A673 (cell line): ENCODE measurements at regions not wholly inside any gene's neighbourhood (a gene's known extent, or its start where the extent isn't known, plus 50 kb on each side); places are given as distances from the start of the nearest gene placed in this dataset.

Experiments
- EZH2 ChIP-seq: fragments of 200-600 bp; sonication (generic); IDR thresholded peaks from 2 replicates; pipeline ENCODE4 v1.6.1; 2017; ENCODE audit warnings: borderline replicate concordance, low read depth, mild to moderate bottlenecking, mixed read lengths, antibody characterized with exemption, low read length; ENCODE audit not compliant: poor library complexity, severe bottlenecking
- TF ChIP-seq, protein P1 (sequence below): fragments of 300-800, 200-600 bp; sonication (generic); conservative IDR thresholded peaks from 2 replicates; pipeline ENCODE4 v1.5.1; 2017; ENCODE audit warnings: low read depth, mild to moderate bottlenecking, antibody characterized with exemption, low read length, moderate library complexity, mixed read lengths

DNA sequence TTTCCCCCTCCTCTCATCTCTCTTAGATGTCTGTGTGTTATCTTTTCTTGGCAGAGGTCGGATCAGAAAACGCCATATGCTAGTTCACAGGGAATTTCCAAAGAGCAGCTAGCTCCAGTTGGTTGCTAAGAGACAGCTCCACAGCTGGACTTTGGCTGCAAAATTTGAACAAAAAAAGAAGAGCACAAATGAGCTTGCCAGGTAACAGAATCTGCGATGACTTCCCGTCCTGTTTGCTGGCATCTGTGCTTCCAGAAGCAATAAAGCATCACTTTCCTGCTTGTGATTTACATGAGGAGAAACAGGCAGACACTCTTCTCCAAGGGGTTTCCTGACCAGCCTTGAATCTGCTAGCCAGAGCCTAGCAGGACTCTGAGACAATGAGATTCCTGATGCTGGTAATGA is 596.0 kb upstream of the B3GAT1 start:
- TF ChIP-seq, protein P1, sequence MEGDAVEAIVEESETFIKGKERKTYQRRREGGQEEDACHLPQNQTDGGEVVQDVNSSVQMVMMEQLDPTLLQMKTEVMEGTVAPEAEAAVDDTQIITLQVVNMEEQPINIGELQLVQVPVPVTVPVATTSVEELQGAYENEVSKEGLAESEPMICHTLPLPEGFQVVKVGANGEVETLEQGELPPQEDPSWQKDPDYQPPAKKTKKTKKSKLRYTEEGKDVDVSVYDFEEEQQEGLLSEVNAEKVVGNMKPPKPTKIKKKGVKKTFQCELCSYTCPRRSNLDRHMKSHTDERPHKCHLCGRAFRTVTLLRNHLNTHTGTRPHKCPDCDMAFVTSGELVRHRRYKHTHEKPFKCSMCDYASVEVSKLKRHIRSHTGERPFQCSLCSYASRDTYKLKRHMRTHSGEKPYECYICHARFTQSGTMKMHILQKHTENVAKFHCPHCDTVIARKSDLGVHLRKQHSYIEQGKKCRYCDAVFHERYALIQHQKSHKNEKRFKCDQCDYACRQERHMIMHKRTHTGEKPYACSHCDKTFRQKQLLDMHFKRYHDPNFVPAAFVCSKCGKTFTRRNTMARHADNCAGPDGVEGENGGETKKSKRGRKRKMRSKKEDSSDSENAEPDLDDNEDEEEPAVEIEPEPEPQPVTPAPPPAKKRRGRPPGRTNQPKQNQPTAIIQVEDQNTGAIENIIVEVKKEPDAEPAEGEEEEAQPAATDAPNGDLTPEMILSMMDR = no peak
- TF ChIP-seq EZH2 = no peak
